ENCODE measurements at regions not wholly inside any gene's neighbourhood (a gene's known extent, or its start where the extent isn't known, plus 50 kb on each side); places are given as distances from the start of the nearest gene placed in this dataset.
A peak's percentile ranks its signal among the peaks of the same experiment; 100 is the strongest.

DNA sequence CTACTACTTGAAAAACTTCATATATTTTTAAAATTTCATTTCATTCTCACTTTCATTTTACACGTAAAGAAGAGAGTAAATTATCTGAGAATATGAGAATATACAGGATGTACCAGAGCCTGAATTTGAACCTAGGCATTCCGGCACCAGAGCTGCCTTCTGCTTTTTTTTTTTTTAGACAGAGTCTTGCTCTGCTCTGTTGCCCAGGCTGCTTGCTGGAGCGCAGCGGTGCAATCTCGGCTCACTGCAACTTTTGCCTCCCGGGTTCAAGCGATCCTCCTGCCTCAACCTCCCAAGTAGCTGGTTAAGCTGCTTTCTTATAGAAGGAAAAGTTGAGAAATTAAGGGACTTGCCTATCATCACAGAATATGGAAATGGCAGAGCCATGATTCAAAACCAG lies 540.1 kb downstream of the EBF1 start:
- TF ChIP-seq, protein P1, sequence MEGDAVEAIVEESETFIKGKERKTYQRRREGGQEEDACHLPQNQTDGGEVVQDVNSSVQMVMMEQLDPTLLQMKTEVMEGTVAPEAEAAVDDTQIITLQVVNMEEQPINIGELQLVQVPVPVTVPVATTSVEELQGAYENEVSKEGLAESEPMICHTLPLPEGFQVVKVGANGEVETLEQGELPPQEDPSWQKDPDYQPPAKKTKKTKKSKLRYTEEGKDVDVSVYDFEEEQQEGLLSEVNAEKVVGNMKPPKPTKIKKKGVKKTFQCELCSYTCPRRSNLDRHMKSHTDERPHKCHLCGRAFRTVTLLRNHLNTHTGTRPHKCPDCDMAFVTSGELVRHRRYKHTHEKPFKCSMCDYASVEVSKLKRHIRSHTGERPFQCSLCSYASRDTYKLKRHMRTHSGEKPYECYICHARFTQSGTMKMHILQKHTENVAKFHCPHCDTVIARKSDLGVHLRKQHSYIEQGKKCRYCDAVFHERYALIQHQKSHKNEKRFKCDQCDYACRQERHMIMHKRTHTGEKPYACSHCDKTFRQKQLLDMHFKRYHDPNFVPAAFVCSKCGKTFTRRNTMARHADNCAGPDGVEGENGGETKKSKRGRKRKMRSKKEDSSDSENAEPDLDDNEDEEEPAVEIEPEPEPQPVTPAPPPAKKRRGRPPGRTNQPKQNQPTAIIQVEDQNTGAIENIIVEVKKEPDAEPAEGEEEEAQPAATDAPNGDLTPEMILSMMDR (IDR thresholded peaks at IDR 0.05; ENCODE audit: insufficient read depth, low read length, poor library complexity, severe bottlenecking): no peak

DNA sequence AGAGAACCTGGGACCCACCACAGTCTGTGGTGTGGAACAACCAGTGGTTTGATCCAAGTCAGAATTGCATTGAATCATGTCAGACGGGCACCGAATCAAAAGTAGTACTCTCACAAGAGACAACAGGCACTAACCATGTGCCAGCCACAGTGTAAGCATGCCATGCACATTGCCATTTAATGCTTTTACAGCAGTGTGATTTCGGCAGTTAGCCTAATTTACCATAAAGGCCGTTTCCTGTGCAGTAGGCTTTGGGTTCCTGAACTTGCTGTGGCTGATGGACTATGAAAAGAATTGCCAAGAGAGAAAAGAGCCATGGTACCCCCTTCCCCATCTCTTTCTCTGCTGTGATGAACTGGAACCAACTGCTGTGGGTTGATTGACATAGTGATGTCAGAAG lies 540.6 kb downstream of the EBF1 start:
- Histone ChIP-seq H3K4me3 (replicated peaks; ENCODE audit: low read depth, low read length) (no peak overlapping the region), H3K27me3 (replicated peaks; ENCODE audit: control insufficient read depth, insufficient read depth, low read length) (no peaks in the 10 kb centered on the region; the same call in 1 of the 2 replicates), H3K36me3 (ENCODE audit: control insufficient read depth, insufficient read depth, low read length) (no peaks in the 10 kb centered on the region)
- TF ChIP-seq, protein P1 (IDR thresholded peaks at IDR 0.05; ENCODE audit: insufficient read depth, low read length, poor library complexity, severe bottlenecking): no peak
- no peak for DNase-seq (ENCODE audit: extremely low read depth, insufficient read length)

More for the DNA sequence above, 540.1 kb downstream of the EBF1 start:
- Histone ChIP-seq H3K4me3 (replicated peaks; ENCODE audit: low read depth, low read length) (peak overlapping the region; percentile 25; the same call in 1 of the 2 replicates), H3K36me3 (ENCODE audit: control insufficient read depth, insufficient read depth, low read length) (no peaks in the 10 kb centered on the region), H3K27me3 (replicated peaks; ENCODE audit: control insufficient read depth, insufficient read depth, low read length) (no peaks in the 10 kb centered on the region; the same call in 1 of the 2 replicates)
- DNase-seq (ENCODE audit: extremely low read depth, insufficient read length): no peak

DNA sequence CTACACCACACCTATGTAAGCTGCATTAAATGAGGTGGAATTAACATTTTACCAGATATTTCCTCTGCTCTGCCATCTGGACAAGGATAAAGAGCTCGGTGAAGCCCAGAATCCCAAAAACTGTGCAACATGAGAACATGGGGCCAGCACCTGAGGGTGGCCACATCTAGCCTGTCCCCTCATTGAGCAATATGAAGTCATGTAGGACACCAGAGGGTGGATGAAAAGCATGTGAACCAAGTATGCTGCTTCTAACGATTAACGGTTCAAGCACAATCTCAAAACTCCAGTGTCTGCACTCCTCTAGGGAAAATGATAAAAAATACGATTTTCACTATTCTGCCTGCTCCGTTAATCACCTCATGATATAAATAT lies 545.8 kb downstream of the EBF1 start:
- H3K27me3 ChIP-seq (replicated peaks; ENCODE audit: control insufficient read depth, insufficient read depth, low read length): no peaks in the 10 kb centered on the region
- H3K4me3 ChIP-seq (replicated peaks; ENCODE audit: low read depth, low read length): no peak overlapping the region
- no peaks in the 10 kb centered on the region for H3K36me3 ChIP-seq (ENCODE audit: control insufficient read depth, insufficient read depth, low read length)
- TF ChIP-seq, protein P1 (IDR thresholded peaks at IDR 0.05; ENCODE audit: insufficient read depth, low read length, poor library complexity, severe bottlenecking): no peak
- DNase-seq (ENCODE audit: extremely low read depth, insufficient read length): no peak

DNA sequence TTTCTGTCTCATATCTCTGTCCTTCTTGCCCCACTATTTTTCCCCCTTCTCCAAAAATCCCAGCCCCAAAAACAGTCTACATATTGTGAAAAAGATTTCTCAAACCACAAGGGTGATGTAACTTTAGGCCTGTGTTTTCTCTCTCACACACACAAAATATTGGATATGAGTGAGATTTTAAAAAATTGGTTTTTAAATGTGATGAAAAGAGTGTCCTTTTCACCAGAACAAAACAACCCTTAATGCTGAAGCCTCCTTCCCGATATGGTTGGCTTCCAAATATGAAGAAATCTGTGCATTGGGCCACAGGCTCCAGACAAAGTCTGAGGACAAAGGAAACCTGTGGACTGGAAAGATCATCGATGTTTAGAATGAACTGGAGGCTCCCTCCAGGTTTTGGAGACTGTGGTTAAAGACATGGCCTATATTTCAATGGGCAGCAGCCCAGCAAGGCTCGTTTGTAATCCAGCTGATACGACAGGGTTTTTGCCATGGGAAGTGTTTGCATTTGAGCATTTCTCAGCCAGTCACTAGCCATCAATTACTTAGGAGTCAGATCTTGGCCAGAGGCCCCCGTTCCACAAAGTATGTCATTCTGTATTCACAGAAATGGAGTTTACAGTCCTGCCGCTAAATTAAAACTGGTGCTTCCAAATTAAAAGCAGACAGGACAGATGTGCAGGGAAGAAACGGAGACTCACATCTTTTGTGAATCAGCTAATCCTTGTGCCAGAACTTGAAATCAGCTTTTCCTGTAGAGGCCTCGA lies 546.3 kb downstream of the EBF1 start:
- Histone ChIP-seq H3K36me3 (ENCODE audit: control insufficient read depth, insufficient read depth, low read length) (no peaks in the 10 kb centered on the region), H3K4me3 (replicated peaks; ENCODE audit: low read depth, low read length) (no peak overlapping the region), H3K27me3 (replicated peaks; ENCODE audit: control insufficient read depth, insufficient read depth, low read length) (no peaks in the 10 kb centered on the region)
- TF ChIP-seq, protein P1 (IDR thresholded peaks at IDR 0.05; ENCODE audit: insufficient read depth, low read length, poor library complexity, severe bottlenecking): no peak
- DNase-seq (ENCODE audit: extremely low read depth, insufficient read length): no peak

DNA sequence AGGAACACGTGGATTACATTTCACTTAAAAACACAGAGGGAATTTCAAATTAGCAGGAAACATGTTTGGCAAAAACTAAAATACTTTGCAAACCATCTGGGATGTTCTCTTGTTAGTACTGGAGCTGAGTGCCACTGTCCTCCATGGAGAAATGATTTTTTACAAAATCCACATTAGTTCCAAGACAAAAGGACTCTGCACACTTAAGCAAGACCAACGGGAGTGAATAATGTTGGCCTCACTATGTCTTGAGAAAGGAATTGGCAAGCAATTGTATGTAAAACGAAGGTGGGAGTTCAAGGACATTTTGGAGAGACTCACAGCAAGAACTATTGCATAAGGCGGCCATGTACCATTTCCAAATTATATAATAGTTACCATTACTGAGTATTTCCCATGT lies 547.5 kb downstream of the EBF1 start:
- Histone ChIP-seq H3K4me3 (replicated peaks; ENCODE audit: low read depth, low read length) (no peak overlapping the region), H3K36me3 (ENCODE audit: control insufficient read depth, insufficient read depth, low read length) (no peaks in the 10 kb centered on the region), H3K27me3 (replicated peaks; ENCODE audit: control insufficient read depth, insufficient read depth, low read length) (no peaks in the 10 kb centered on the region)
- no peak for DNase-seq (ENCODE audit: extremely low read depth, insufficient read length)
- TF ChIP-seq, protein P1 (IDR thresholded peaks at IDR 0.05; ENCODE audit: insufficient read depth, low read length, poor library complexity, severe bottlenecking): no peak

Measured in GM06990 (cell line).